ENCODE measurements at regions not wholly inside any gene's neighbourhood (a gene's known extent, or its start where the extent isn't known, plus 50 kb on each side); places are given as distances from the start of the nearest gene placed in this dataset.
"Not testable (repeated sequence)": the region's sequence is repeated elsewhere in the genome, so short reads cannot be mapped to it uniquely, and the experiment has no call there.

DNA sequence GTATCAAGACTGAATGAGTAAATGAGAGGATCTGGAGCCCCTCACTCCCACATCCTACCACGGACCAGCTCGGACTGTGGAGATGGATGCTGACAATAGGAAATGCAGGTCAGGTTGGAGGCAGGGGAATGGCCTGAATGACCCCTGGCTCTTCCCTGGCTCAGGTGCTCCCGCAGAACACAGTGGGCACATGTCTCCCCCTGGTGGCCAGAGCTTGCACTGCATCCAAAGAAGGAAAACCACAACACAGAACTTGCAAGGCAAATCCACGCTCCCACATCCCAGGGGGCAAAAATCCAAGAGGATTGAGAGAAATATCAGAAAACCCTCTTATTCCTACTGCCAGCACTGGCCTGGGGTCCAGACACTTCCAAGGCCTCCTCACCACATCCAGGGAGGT, 82.3 kb downstream of the LIMS3 start:
- TF ChIP-seq EZH2 (IDR thresholded peaks at IDR 0.05; ENCODE audit: borderline replicate concordance, insufficient read depth, low read depth, low read length, poor library complexity, severe bottlenecking), result not testable (repeated sequence)
- TF ChIP-seq, protein P1, sequence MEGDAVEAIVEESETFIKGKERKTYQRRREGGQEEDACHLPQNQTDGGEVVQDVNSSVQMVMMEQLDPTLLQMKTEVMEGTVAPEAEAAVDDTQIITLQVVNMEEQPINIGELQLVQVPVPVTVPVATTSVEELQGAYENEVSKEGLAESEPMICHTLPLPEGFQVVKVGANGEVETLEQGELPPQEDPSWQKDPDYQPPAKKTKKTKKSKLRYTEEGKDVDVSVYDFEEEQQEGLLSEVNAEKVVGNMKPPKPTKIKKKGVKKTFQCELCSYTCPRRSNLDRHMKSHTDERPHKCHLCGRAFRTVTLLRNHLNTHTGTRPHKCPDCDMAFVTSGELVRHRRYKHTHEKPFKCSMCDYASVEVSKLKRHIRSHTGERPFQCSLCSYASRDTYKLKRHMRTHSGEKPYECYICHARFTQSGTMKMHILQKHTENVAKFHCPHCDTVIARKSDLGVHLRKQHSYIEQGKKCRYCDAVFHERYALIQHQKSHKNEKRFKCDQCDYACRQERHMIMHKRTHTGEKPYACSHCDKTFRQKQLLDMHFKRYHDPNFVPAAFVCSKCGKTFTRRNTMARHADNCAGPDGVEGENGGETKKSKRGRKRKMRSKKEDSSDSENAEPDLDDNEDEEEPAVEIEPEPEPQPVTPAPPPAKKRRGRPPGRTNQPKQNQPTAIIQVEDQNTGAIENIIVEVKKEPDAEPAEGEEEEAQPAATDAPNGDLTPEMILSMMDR (IDR thresholded peaks at IDR 0.05), result not testable (repeated sequence)

Data from B cell (primary cell).